HepG2 (cell line): ENCODE measurements at regions not wholly inside any gene's neighbourhood (a gene's known extent, or its start where the extent isn't known, plus 50 kb on each side); places are given as distances from the start of the nearest gene placed in this dataset.

Source experiments
- ATAC-seq: fragments of 200-7000 bp; cut with Tn5 transposase; 3 replicates; pipeline ENCODE4 v1.9.1; 2020; ENCODE audit warnings: mild to moderate bottlenecking, moderate library complexity
- BruUV-seq: library from RNA; stranded (reverse); fragments of 400-500 nt; replicated peaks from 2 replicates; lab custom pipeline; 2021; lab: Mats Ljungman, UMichigan
- CTCF ChIA-PET: fragments of 300-600 bp; formaldehyde crosslinking; extraction: SDS; loops from one replicate; lab custom pipeline; 2021; ENCODE audit warnings: low total read pairs, inconsistent platforms, low intra/inter-chr PET ratio; lab: Yijun Ruan, JAX
- POLR2A ChIA-PET: fragments of 350-600 bp; sonication (Branson Sonifier 250); formaldehyde crosslinking; loops from one replicate; lab custom pipeline; 2020; ENCODE audit warnings: antibody characterized with exemption, inconsistent platforms; lab: Yijun Ruan, JAX
- DNase-seq: peaks from one replicate; pipeline ENCODE4 v3.0.0-alpha.2; 2015; ENCODE audit warnings: low spot score
- FAIRE-seq: peaks from 3 replicates; lab custom pipeline; 2011; peaks lifted over from hg19 to GRCh38; lab: Jason Lieb, UNC
- H2AFZ ChIP-seq: one replicate; pipeline ENCODE4 v1.6.1; 2011; ENCODE audit warnings: low read length, inconsistent platforms
- H3K27ac ChIP-seq: fragments of 300-600 bp; 3 replicates; pipeline ENCODE4 v1.8.0; 2011; ENCODE audit warnings: mixed run types, mild to moderate bottlenecking, mixed read lengths, low read length, inconsistent platforms; ENCODE audit not compliant: insufficient read depth; ENCODE audit errors: extremely low read length
- H3K27me3 ChIP-seq, 2 experiments: fragments of 200-600 bp in 1 of 2; 2 replicates in 1 of 2; 3 replicates in 1 of 2; pipeline versions ENCODE4 v1.6.0 to v1.8.0; 2011; ENCODE audit warnings: low read length in 2 of 2, mild to moderate bottlenecking in 2 of 2, moderate library complexity in 2 of 2, inconsistent platforms in 1 of 2; ENCODE audit not compliant: insufficient read depth in 2 of 2, control insufficient read depth in 1 of 2
- H3K36me3 ChIP-seq, 2 experiments: fragments of 200-600 bp in 1 of 2; replicated peaks in 1 of 2; 2 replicates in 1 of 2; 3 replicates in 1 of 2; pipeline versions ENCODE4 v1.5.1 to v1.8.0; 2011; ENCODE audit warnings: low read length in 2 of 2, inconsistent platforms in 1 of 2; ENCODE audit not compliant: insufficient read depth in 2 of 2, control insufficient read depth in 1 of 2
- H3K4me1 ChIP-seq: 2 replicates; pipeline ENCODE4 v1.5.1; 2012; ENCODE audit warnings: low read length, inconsistent platforms; ENCODE audit not compliant: insufficient read depth
- H3K4me2 ChIP-seq: 2 replicates; pipeline ENCODE4 v1.6.0; 2011; ENCODE audit warnings: low read depth, low read length, inconsistent platforms
- H3K4me3 ChIP-seq, 3 experiments: fragments of 200-600 bp in 1 of 3; sonication (generic), shearing (Covaris generic) in 1 of 3; replicated peaks in 1 of 3; 2 replicates each; pipeline ENCODE4 v1.5.1; 2011 to 2016; ENCODE audit warnings: low read length in 3 of 3, inconsistent platforms in 2 of 3, low read depth in 2 of 3, mild to moderate bottlenecking in 2 of 3, control low read depth in 1 of 3, mixed read lengths in 1 of 3; ENCODE audit not compliant: insufficient read depth in 1 of 3
- H3K79me2 ChIP-seq: one replicate; pipeline ENCODE4 v1.6.1; 2011; ENCODE audit warnings: low read length, inconsistent platforms; ENCODE audit not compliant: insufficient read depth
- H3K9ac ChIP-seq: 2 replicates; pipeline ENCODE4 v1.6.0; 2011; ENCODE audit warnings: mild to moderate bottlenecking, low read depth, low read length, inconsistent platforms; ENCODE audit not compliant: insufficient read depth
- H3K9me3 ChIP-seq: 2 replicates; pipeline ENCODE4 v1.5.1; 2012; ENCODE audit warnings: mild to moderate bottlenecking, low read length
- H4K20me1 ChIP-seq: 2 replicates; pipeline ENCODE4 v1.6.0; 2011; ENCODE audit warnings: inconsistent platforms, mild to moderate bottlenecking, low read length, moderate library complexity; ENCODE audit not compliant: insufficient read depth
- CENPT ChIP-seq: sonication (generic); formaldehyde crosslinking; IDR thresholded peaks from 2 replicates; pipeline ENCODE4 v1.8.0; 2022; ENCODE audit warnings: low read depth, mild to moderate bottlenecking, moderate library complexity, missing genetic modification reagents
- EP300 ChIP-seq, 3 experiments: sonication (generic) in 1 of 3; formaldehyde crosslinking in 1 of 3; IDR thresholded peaks; 2 replicates each; pipeline versions ENCODE4 v1.5.1 to v1.6.1; 2011 to 2020; ENCODE audit warnings: low read depth in 2 of 3, low read length in 2 of 3, borderline replicate concordance in 1 of 3, improper control_type of control experiment in 1 of 3, mild to moderate bottlenecking in 1 of 3, missing genetic modification reagents in 1 of 3, moderate library complexity in 1 of 3
- HNRNPUL1 ChIP-seq: fragments of 200-400 bp; formaldehyde crosslinking; IDR thresholded peaks from 2 replicates; pipeline ENCODE4 v1.6.1; 2017; ENCODE audit warnings: low read depth, mild to moderate bottlenecking, low read length, moderate library complexity
- HOXA5 ChIP-seq: sonication (generic); formaldehyde crosslinking; IDR thresholded peaks from 2 replicates; pipeline ENCODE4 v1.4.0; 2020; ENCODE audit warnings: missing genetic modification reagents
- NR3C1 ChIP-seq: sonication (generic); formaldehyde crosslinking; IDR thresholded peaks from 2 replicates; pipeline ENCODE4 v1.4.0; 2020; ENCODE audit warnings: missing genetic modification reagents
- REXO4 ChIP-seq: sonication (generic); formaldehyde crosslinking; IDR thresholded peaks from 2 replicates; pipeline ENCODE4 v1.8.0; 2022; ENCODE audit warnings: missing genetic modification reagents, mild to moderate bottlenecking, borderline replicate concordance
- ZBTB34 ChIP-seq: sonication (generic); formaldehyde crosslinking; IDR thresholded peaks from 2 replicates; pipeline ENCODE4 v1.8.0; 2022; ENCODE audit warnings: mild to moderate bottlenecking, missing genetic modification reagents
- ZFYVE20 ChIP-seq: sonication (generic); formaldehyde crosslinking; IDR thresholded peaks from 2 replicates; pipeline ENCODE4 v1.8.0; 2023; ENCODE audit warnings: low read depth, mild to moderate bottlenecking, moderate library complexity, missing genetic modification reagents, borderline replicate concordance
- ZKSCAN1 ChIP-seq: fragments of 150-350 bp; IDR thresholded peaks from 2 replicates; pipeline ENCODE4 v1.6.1; 2014; ENCODE audit warnings: low read length
- ZNF224 ChIP-seq: sonication (generic); formaldehyde crosslinking; IDR thresholded peaks from 2 replicates; pipeline ENCODE4 v1.5.0; 2020; ENCODE audit warnings: mild to moderate bottlenecking, missing genetic modification reagents
- ZNF263 ChIP-seq: sonication (generic); formaldehyde crosslinking; IDR thresholded peaks from 2 replicates; pipeline ENCODE4 v1.4.0; 2020; ENCODE audit warnings: missing genetic modification reagents
- ZSCAN22 ChIP-seq: sonication (generic); formaldehyde crosslinking; IDR thresholded peaks from 2 replicates; pipeline ENCODE4 v1.4.0; 2020; ENCODE audit warnings: mild to moderate bottlenecking, missing genetic modification reagents
- whole genome bisulfite sequencing: methylation state at CpG from one replicate; pipeline ENCODE4 v1.1.6; 2017; ENCODE audit warnings: low lambda C conversion rate; 5-methylcytosine and 5-hydroxymethylcytosine counted together
- in situ Hi-C: cut with HindIII; loops from 2 replicates; pipeline ENCODE4 v1.10.0; 2017; ENCODE audit warnings: low pct_unique_long_range_greater_than_20kb; ENCODE audit not compliant: extremely low pct_ligation_motif_present
- intact Hi-C: fragments of 100-400 bp; cut with micrococcal nuclease; formaldehyde crosslinking; loops from one replicate; pipeline ENCODE4 v1.10.0; 2022; ENCODE audit not compliant: unreplicated experiment
- TF ChIP-seq, protein P1 (sequence below): sonication (generic); formaldehyde crosslinking; IDR thresholded peaks from 2 replicates; pipeline ENCODE4 v1.4.0; 2020; ENCODE audit warnings: mild to moderate bottlenecking, missing genetic modification reagents

DNA sequence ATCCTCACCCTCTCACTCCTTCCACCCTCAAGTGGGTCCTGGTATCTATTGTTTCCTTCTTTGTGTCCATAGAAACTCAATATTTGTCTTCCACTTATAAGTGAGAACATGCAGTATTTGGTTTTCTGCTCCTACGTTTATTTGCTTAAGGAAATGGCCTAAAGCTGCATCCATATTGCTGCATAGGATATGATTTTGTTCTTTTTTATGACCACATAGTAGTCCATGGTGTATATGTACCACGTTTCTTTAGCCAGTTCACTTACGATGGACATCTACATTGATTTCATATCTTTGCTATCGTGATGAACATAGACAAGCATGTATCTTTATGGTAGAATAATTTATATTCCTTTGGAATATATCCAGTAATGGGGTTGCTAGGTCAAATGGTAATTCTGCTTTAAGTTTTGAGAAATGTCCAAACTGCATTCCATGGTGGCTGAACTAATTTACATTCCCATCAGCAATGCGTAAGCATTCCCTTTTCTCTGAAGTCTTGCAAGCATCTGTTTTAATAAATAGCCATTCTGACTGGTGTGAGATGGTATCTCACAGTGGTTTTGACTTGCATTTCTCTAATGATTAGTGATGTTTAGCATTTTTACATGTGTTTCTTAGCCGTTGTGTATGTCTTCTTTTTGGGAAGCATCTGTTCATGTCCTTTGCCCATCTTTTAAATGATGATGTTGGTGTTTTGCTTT lies 650.2 kb downstream of the ZNF385D start:
- BruUV-seq = no TSS peak
- H3K9ac ChIP-seq = no peak overlapping the region
- TF ChIP-seq ZKSCAN1 (no peak), ZNF224 (CRISPR knock-in tag) (no peak), HOXA5 (CRISPR knock-in tag) (no peak), ZFYVE20 (CRISPR knock-in tag) (no peak), ZNF263 (no peak), ZBTB34 (CRISPR knock-in tag) (no peak), NR3C1 (no peak), CENPT (CRISPR knock-in tag) (no peak), REXO4 (CRISPR knock-in tag) (no peak), ZSCAN22 (no peak), HNRNPUL1 (no peak), EP300 (IDR thresholded peaks at IDR 0.05; ENCODE audit: low read depth in 2 of 2, low read length in 2 of 2) (no peak), EP300 (CRISPR knock-in tag; IDR thresholded peaks at IDR 0.05; ENCODE audit: borderline replicate concordance) (no peak)
- TF ChIP-seq, protein P1, sequence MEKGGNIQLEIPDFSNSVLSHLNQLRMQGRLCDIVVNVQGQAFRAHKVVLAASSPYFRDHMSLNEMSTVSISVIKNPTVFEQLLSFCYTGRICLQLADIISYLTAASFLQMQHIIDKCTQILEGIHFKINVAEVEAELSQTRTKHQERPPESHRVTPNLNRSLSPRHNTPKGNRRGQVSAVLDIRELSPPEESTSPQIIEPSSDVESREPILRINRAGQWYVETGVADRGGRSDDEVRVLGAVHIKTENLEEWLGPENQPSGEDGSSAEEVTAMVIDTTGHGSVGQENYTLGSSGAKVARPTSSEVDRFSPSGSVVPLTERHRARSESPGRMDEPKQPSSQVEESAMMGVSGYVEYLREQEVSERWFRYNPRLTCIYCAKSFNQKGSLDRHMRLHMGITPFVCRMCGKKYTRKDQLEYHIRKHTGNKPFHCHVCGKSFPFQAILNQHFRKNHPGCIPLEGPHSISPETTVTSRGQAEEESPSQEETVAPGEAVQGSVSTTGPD = no peak
- no peaks in the 10 kb centered on the region for H3K79me2 ChIP-seq
- no peaks in the 10 kb centered on the region for H3K4me1 ChIP-seq
- no peak overlapping the region for H3K4me3 ChIP-seq
- FAIRE-seq = no peak
- CTCF ChIA-PET = no interaction called here
- no peaks in the 10 kb centered on the region for H3K27me3 ChIP-seq
- no peak overlapping the region for H3K27ac ChIP-seq
- 11% methylated on average over 6 of the region's 6 CpGs for WGBS
- no peaks in the 10 kb centered on the region for H4K20me1 ChIP-seq
- no peak overlapping the region for H3K4me2 ChIP-seq
- no peak for ATAC-seq
- no peak for DNase-seq
- peaks cover 97% of the 10 kb centered on the region for H3K9me3 ChIP-seq
- in situ Hi-C loops = no loop called here
- intact Hi-C loops = no loop called here
- POLR2A ChIA-PET = no interaction called here
- no peak overlapping the region for H2AFZ ChIP-seq
- no peaks in the 10 kb centered on the region for H3K36me3 ChIP-seq
